Osteoblast (primary cell): ENCODE measurements at regions not wholly inside any gene's neighbourhood (a gene's known extent, or its start where the extent isn't known, plus 50 kb on each side); places are given as distances from the start of the nearest gene placed in this dataset.
"Not testable (repeated sequence)": the region's sequence is repeated elsewhere in the genome, so short reads cannot be mapped to it uniquely, and the experiment has no call there.

Source experiments
- DNase-seq: peaks from one replicate; pipeline ENCODE4 v3.0.0; 2011; ENCODE audit warnings: low spot score, mixed read lengths; ENCODE audit not compliant: insufficient read length; ENCODE audit errors: missing footprints
- H2AFZ ChIP-seq: 2 replicates; pipeline ENCODE4 v1.6.0; 2011; ENCODE audit warnings: mild to moderate bottlenecking, low read length
- H3K27ac ChIP-seq: 2 replicates; pipeline ENCODE4 v1.5.1; 2011; ENCODE audit warnings: mild to moderate bottlenecking, low read depth, low read length, moderate library complexity
- H3K27me3 ChIP-seq: 2 replicates; pipeline ENCODE4 v1.6.0; 2012; ENCODE audit warnings: mild to moderate bottlenecking, control low read depth, inconsistent platforms, low read length, moderate library complexity; ENCODE audit not compliant: insufficient read depth
- H3K36me3 ChIP-seq: 2 replicates; pipeline ENCODE4 v1.5.1; 2011; ENCODE audit warnings: mild to moderate bottlenecking, low read length, control low read depth, moderate library complexity; ENCODE audit not compliant: insufficient read depth
- H3K4me1 ChIP-seq: 2 replicates; pipeline ENCODE4 v1.5.1; 2011; ENCODE audit warnings: mild to moderate bottlenecking, low read length, control low read depth, moderate library complexity; ENCODE audit not compliant: insufficient read depth
- H3K4me2 ChIP-seq: 2 replicates; pipeline ENCODE4 v1.6.0; 2011; ENCODE audit warnings: mild to moderate bottlenecking, low read length; ENCODE audit not compliant: insufficient read depth
- H3K4me3 ChIP-seq: fragments of 200-600 bp; sonication (generic); 3 replicates; pipeline ENCODE4 v1.5.1; 2012; ENCODE audit warnings: mild to moderate bottlenecking, low read length, inconsistent platforms; ENCODE audit not compliant: insufficient read depth
- H3K79me2 ChIP-seq: 2 replicates; pipeline ENCODE4 v1.6.0; 2012; ENCODE audit warnings: mild to moderate bottlenecking, low read length, control low read depth, inconsistent platforms; ENCODE audit not compliant: insufficient read depth
- H3K9me3 ChIP-seq: 2 replicates; pipeline ENCODE4 v1.5.1; 2011; ENCODE audit warnings: low read depth, low read length, control low read depth
- H4K20me1 ChIP-seq: 2 replicates; pipeline ENCODE4 v1.6.0; 2012; ENCODE audit warnings: mild to moderate bottlenecking, low read length, control low read depth; ENCODE audit not compliant: insufficient read depth
- CTCF ChIP-seq: IDR thresholded peaks from 2 replicates; pipeline ENCODE4 v1.5.1; 2011; ENCODE audit warnings: mild to moderate bottlenecking, low read depth, low read length, moderate library complexity; ENCODE audit errors: extremely low read depth

- peak; percentile 47 for DNase-seq
- no peaks in the 10 kb centered on the region for H3K79me2 ChIP-seq
- no peaks in the 10 kb centered on the region for H3K27me3 ChIP-seq
- H4K20me1 ChIP-seq, result no peaks in the 10 kb centered on the region
- no peak overlapping the region for H3K4me3 ChIP-seq
- no peaks in the 10 kb centered on the region for H3K4me1 ChIP-seq
- no peak overlapping the region for H3K27ac ChIP-seq
- no peaks in the 10 kb centered on the region for H3K36me3 ChIP-seq
- no peak overlapping the region for H3K4me2 ChIP-seq
- TF ChIP-seq CTCF, result peak; percentile 51
- H3K9me3 ChIP-seq, result no peaks in the 10 kb centered on the region
- no peak overlapping the region for H2AFZ ChIP-seq
These were observed 96.0 kb downstream of the MTERF1 start for GRCh38 chr7:91784469-91784868.

GRCh38 chr7:91787931-91788330 is 92.6 kb downstream of the MTERF1 start:
- no peaks in the 10 kb centered on the region for H3K9me3 ChIP-seq
- H4K20me1 ChIP-seq, result no peaks in the 10 kb centered on the region
- H3K4me1 ChIP-seq, result no peaks in the 10 kb centered on the region
- no peaks in the 10 kb centered on the region for H3K27me3 ChIP-seq
- H3K4me2 ChIP-seq, result no peak overlapping the region
- H3K79me2 ChIP-seq, result no peaks in the 10 kb centered on the region
- H2AFZ ChIP-seq, result no peak overlapping the region
- H3K36me3 ChIP-seq, result no peaks in the 10 kb centered on the region
- no peak overlapping the region for H3K4me3 ChIP-seq
- DNase-seq, result no peak
- H3K27ac ChIP-seq, result no peak overlapping the region
- no peak for TF ChIP-seq CTCF

- no peak overlapping the region for H3K4me2 ChIP-seq
These were observed 91.4 kb downstream of the MTERF1 start for GRCh38 chr7:91789086-91789485.

GRCh38 chr7:91789558-91789957 is 90.9 kb downstream of the MTERF1 start:
- no peak overlapping the region for H3K27ac ChIP-seq
- H3K4me1 ChIP-seq, result no peaks in the 10 kb centered on the region
- no peaks in the 10 kb centered on the region for H3K79me2 ChIP-seq
- no peaks in the 10 kb centered on the region for H4K20me1 ChIP-seq
- no peaks in the 10 kb centered on the region for H3K9me3 ChIP-seq
- H3K36me3 ChIP-seq, result no peaks in the 10 kb centered on the region
- TF ChIP-seq CTCF, result no peak
- H3K27me3 ChIP-seq, result no peaks in the 10 kb centered on the region
- H3K4me3 ChIP-seq, result no peak overlapping the region
- H3K4me2 ChIP-seq, result no peak overlapping the region
- DNase-seq, result no peak
- no peak overlapping the region for H2AFZ ChIP-seq

More at GRCh38 chr7:91789086-91789485, 91.4 kb downstream of the MTERF1 start:
- no peak for DNase-seq
- Histone ChIP-seq H3K27me3 (no peaks in the 10 kb centered on the region), H3K79me2 (no peaks in the 10 kb centered on the region), H3K4me3 (no peak overlapping the region), H3K9me3 (no peaks in the 10 kb centered on the region), H4K20me1 (no peaks in the 10 kb centered on the region), H3K27ac (no peak overlapping the region), H3K36me3 (no peaks in the 10 kb centered on the region), H3K4me1 (no peaks in the 10 kb centered on the region), H2AFZ (no peak overlapping the region)
- no peak for TF ChIP-seq CTCF

GRCh38 chr7:91790646-91791045 is 89.9 kb downstream of the MTERF1 start:
- H3K4me2 ChIP-seq, H3K36me3 ChIP-seq, H3K79me2 ChIP-seq, H3K4me1 ChIP-seq, H4K20me1 ChIP-seq, DNase-seq, H3K27ac ChIP-seq, H3K27me3 ChIP-seq, H3K4me3 ChIP-seq, H3K9me3 ChIP-seq, H2AFZ ChIP-seq: not testable (repeated sequence)
